ENCODE measurements at regions not wholly inside any gene's neighbourhood (a gene's known extent, or its start where the extent isn't known, plus 50 kb on each side); places are given as distances from the start of the nearest gene placed in this dataset.

GRCh38 chr4:132572210-132572609, 576.9 kb upstream of the PCDH10 start:
- H3K27me3 ChIP-seq (ENCODE audit: control insufficient read depth, extremely low read depth, insufficient read depth, low read length): no peaks in the 10 kb centered on the region
- H4K20me1 ChIP-seq (ENCODE audit: control insufficient read depth, extremely low read depth, insufficient read depth, low read length): no peaks in the 10 kb centered on the region
- H3K9ac ChIP-seq (ENCODE audit: control insufficient read depth, extremely low read depth, insufficient read depth, low read length): no peak overlapping the region
- H3K4me3 ChIP-seq (ENCODE audit: control insufficient read depth in 2 of 3, extremely low read depth in 1 of 3, insufficient read depth in 2 of 3, low read depth in 1 of 3, low read length in 3 of 3): no peak overlapping the region
- H2AFZ ChIP-seq (ENCODE audit: control insufficient read depth, low read length): no peak overlapping the region
- FAIRE-seq: no peak
- dilution Hi-C loops (cut with MboI; ENCODE audit: extremely low pct_ligation_motif_present, low sequenced_read_pairs): no loop called here
- no peak overlapping the region for H3K27ac ChIP-seq (ENCODE audit: control insufficient read depth, insufficient read depth, low read length)
- no peaks in the 10 kb centered on the region for H3K36me3 ChIP-seq (ENCODE audit: control insufficient read depth in 2 of 2, extremely low read depth in 1 of 2, insufficient read depth in 2 of 2, low read length in 2 of 2)
- no peaks in the 10 kb centered on the region for H3K9me3 ChIP-seq (ENCODE audit: control insufficient read depth, low read depth, low read length)
- H3K79me2 ChIP-seq (ENCODE audit: control insufficient read depth, insufficient read depth, low read length): no peaks in the 10 kb centered on the region
- no peak for DNase-seq (ENCODE audit: low read depth, low spot score)
- H3K4me1 ChIP-seq (ENCODE audit: control insufficient read depth, extremely low read depth, insufficient read depth, low read length): no peaks in the 10 kb centered on the region
- H3K9me1 ChIP-seq (ENCODE audit: control insufficient read depth, extremely low read depth, insufficient read depth, low read length): no peaks in the 10 kb centered on the region
- no peak overlapping the region for H3K4me2 ChIP-seq (ENCODE audit: control insufficient read depth, extremely low read depth, insufficient read depth, low read depth, low read length)
- TF ChIP-seq EZH2 (IDR thresholded peaks at IDR 0.05; ENCODE audit: low read length): no peak
- TF ChIP-seq, protein P1, sequence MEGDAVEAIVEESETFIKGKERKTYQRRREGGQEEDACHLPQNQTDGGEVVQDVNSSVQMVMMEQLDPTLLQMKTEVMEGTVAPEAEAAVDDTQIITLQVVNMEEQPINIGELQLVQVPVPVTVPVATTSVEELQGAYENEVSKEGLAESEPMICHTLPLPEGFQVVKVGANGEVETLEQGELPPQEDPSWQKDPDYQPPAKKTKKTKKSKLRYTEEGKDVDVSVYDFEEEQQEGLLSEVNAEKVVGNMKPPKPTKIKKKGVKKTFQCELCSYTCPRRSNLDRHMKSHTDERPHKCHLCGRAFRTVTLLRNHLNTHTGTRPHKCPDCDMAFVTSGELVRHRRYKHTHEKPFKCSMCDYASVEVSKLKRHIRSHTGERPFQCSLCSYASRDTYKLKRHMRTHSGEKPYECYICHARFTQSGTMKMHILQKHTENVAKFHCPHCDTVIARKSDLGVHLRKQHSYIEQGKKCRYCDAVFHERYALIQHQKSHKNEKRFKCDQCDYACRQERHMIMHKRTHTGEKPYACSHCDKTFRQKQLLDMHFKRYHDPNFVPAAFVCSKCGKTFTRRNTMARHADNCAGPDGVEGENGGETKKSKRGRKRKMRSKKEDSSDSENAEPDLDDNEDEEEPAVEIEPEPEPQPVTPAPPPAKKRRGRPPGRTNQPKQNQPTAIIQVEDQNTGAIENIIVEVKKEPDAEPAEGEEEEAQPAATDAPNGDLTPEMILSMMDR (optimal IDR thresholded peaks at IDR 0.05 in 1 of 3, IDR thresholded peaks at IDR 0.05 in 1 of 3, conservative IDR thresholded peaks at IDR 0.05 in 1 of 3; ENCODE audit: extremely low read depth in 1 of 3, insufficient read depth in 2 of 3, low read length in 3 of 3): no peak

GRCh38 chr4:132587626-132588025, 561.5 kb upstream of the PCDH10 start:
- no peak overlapping the region for H3K4me2 ChIP-seq (ENCODE audit: control insufficient read depth, extremely low read depth, insufficient read depth, low read depth, low read length)
- no peak for FAIRE-seq
- H3K79me2 ChIP-seq (ENCODE audit: control insufficient read depth, insufficient read depth, low read length): no peaks in the 10 kb centered on the region
- H3K36me3 ChIP-seq (ENCODE audit: control insufficient read depth in 2 of 2, extremely low read depth in 1 of 2, insufficient read depth in 2 of 2, low read length in 2 of 2): no peaks in the 10 kb centered on the region
- no peak overlapping the region for H3K4me3 ChIP-seq (ENCODE audit: control insufficient read depth in 2 of 3, extremely low read depth in 1 of 3, insufficient read depth in 2 of 3, low read depth in 1 of 3, low read length in 3 of 3)
- no peak for DNase-seq (ENCODE audit: low read depth, low spot score)
- no peaks in the 10 kb centered on the region for H3K9me3 ChIP-seq (ENCODE audit: control insufficient read depth, low read depth, low read length)
- no peaks in the 10 kb centered on the region for H4K20me1 ChIP-seq (ENCODE audit: control insufficient read depth, extremely low read depth, insufficient read depth, low read length)
- no peaks in the 10 kb centered on the region for H3K9me1 ChIP-seq (ENCODE audit: control insufficient read depth, extremely low read depth, insufficient read depth, low read length)
- H3K27me3 ChIP-seq (ENCODE audit: control insufficient read depth, extremely low read depth, insufficient read depth, low read length): no peaks in the 10 kb centered on the region
- H3K4me1 ChIP-seq (ENCODE audit: control insufficient read depth, extremely low read depth, insufficient read depth, low read length): no peaks in the 10 kb centered on the region
- TF ChIP-seq EZH2 (IDR thresholded peaks at IDR 0.05; ENCODE audit: low read length): no peak
- TF ChIP-seq, protein P1 (optimal IDR thresholded peaks at IDR 0.05 in 1 of 3, IDR thresholded peaks at IDR 0.05 in 1 of 3, conservative IDR thresholded peaks at IDR 0.05 in 1 of 3; ENCODE audit: extremely low read depth in 1 of 3, insufficient read depth in 2 of 3, low read length in 3 of 3): no peak
- H3K9ac ChIP-seq (ENCODE audit: control insufficient read depth, extremely low read depth, insufficient read depth, low read length): no peak overlapping the region
- dilution Hi-C loops (cut with MboI; ENCODE audit: extremely low pct_ligation_motif_present, low sequenced_read_pairs): no loop called here
- H3K27ac ChIP-seq (ENCODE audit: control insufficient read depth, insufficient read depth, low read length): no peak overlapping the region
- no peak overlapping the region for H2AFZ ChIP-seq (ENCODE audit: control insufficient read depth, low read length)
